Trophoblast cell (in vitro differentiated cells and primary cell): ENCODE measurements at regions not wholly inside any gene's neighbourhood (a gene's known extent, or its start where the extent isn't known, plus 50 kb on each side); places are given as distances from the start of the nearest gene placed in this dataset.

Experiments used
- DNase-seq, 2 donors: peaks; one replicate each; pipeline ENCODE4 v3.0.0-alpha.2; 2016
- H2AFZ ChIP-seq: 2 replicates; pipeline ENCODE4 v1.6.1; 2013; ENCODE audit warnings: low read length, moderate library complexity, mild to moderate bottlenecking; ENCODE audit not compliant: insufficient read depth, poor library complexity
- H2AK5ac ChIP-seq: 2 replicates; pipeline ENCODE4 v1.6.1; 2013; ENCODE audit warnings: mild to moderate bottlenecking, low read length
- H2BK120ac ChIP-seq: 2 replicates; pipeline ENCODE4 v1.6.1; 2013; ENCODE audit warnings: low read length, mild to moderate bottlenecking, moderate library complexity; ENCODE audit not compliant: insufficient read depth, poor library complexity
- H2BK12ac ChIP-seq: 2 replicates; pipeline ENCODE4 v1.6.1; 2013; ENCODE audit warnings: mild to moderate bottlenecking, low read length, moderate library complexity
- H2BK5ac ChIP-seq: 2 replicates; pipeline ENCODE4 v1.6.1; 2013; ENCODE audit warnings: low read length, low read depth, moderate library complexity, mild to moderate bottlenecking; ENCODE audit not compliant: poor library complexity
- H3K14ac ChIP-seq: 2 replicates; pipeline ENCODE4 v1.6.1; 2013; ENCODE audit warnings: mild to moderate bottlenecking, low read length
- H3K18ac ChIP-seq: 2 replicates; pipeline ENCODE4 v1.6.1; 2013; ENCODE audit warnings: mild to moderate bottlenecking, low read length
- H3K23ac ChIP-seq: 2 replicates; pipeline ENCODE4 v1.6.1; 2013; ENCODE audit warnings: low read length
- H3K27ac ChIP-seq: 2 replicates; pipeline ENCODE4 v1.5.1; 2013; ENCODE audit warnings: low read depth, mild to moderate bottlenecking, inconsistent platforms, low read length, moderate library complexity
- H3K27me3 ChIP-seq: 2 replicates; pipeline ENCODE4 v1.6.1; 2013; ENCODE audit warnings: inconsistent platforms, mild to moderate bottlenecking, low read length, moderate library complexity; ENCODE audit not compliant: insufficient read depth
- H3K36me3 ChIP-seq, 2 experiments: 1 replicate in 1 of 2; 2 replicates in 1 of 2; pipeline ENCODE4 v1.6.1; 2013; ENCODE audit warnings: low read length in 2 of 2, mild to moderate bottlenecking in 2 of 2, moderate library complexity in 1 of 2; ENCODE audit not compliant: insufficient read depth in 2 of 2, control insufficient read depth in 1 of 2
- H3K4ac ChIP-seq: 2 replicates; pipeline ENCODE4 v1.6.1; 2013; ENCODE audit warnings: low read depth, mild to moderate bottlenecking, low read length, moderate library complexity
- H3K4me1 ChIP-seq, 2 experiments: 1 replicate in 1 of 2; 2 replicates in 1 of 2; pipeline ENCODE4 v1.6.1; 2013; ENCODE audit warnings: low read length in 2 of 2, mild to moderate bottlenecking in 2 of 2, moderate library complexity in 1 of 2; ENCODE audit not compliant: insufficient read depth in 2 of 2, control insufficient read depth in 1 of 2
- H3K4me2 ChIP-seq: 2 replicates; pipeline ENCODE4 v1.6.1; 2013; ENCODE audit warnings: inconsistent platforms, mild to moderate bottlenecking, low read length, moderate library complexity
- H3K4me3 ChIP-seq: 2 replicates; pipeline ENCODE4 v1.5.1; 2013; ENCODE audit warnings: mild to moderate bottlenecking, low read depth, low read length, inconsistent platforms
- H3K79me1 ChIP-seq: one replicate; pipeline ENCODE4 v1.6.1; 2013; ENCODE audit warnings: low read length
- H3K79me2 ChIP-seq: 2 replicates; pipeline ENCODE4 v1.6.1; 2013; ENCODE audit warnings: low read length, mild to moderate bottlenecking; ENCODE audit not compliant: control insufficient read depth, insufficient read depth, poor library complexity
- H3K9ac ChIP-seq: 2 replicates; pipeline ENCODE4 v1.6.1; 2013; ENCODE audit warnings: mild to moderate bottlenecking, low read length
- H3K9me3 ChIP-seq: 2 replicates; pipeline ENCODE4 v1.6.1; 2013; ENCODE audit warnings: low read depth, mild to moderate bottlenecking, control low read depth, inconsistent platforms, low read length; ENCODE audit not compliant: insufficient read depth
- H4K12ac ChIP-seq: 2 replicates; pipeline ENCODE4 v1.6.1; 2013; ENCODE audit warnings: low read depth, mild to moderate bottlenecking, low read length, moderate library complexity
- H4K8ac ChIP-seq: 2 replicates; pipeline ENCODE4 v1.6.1; 2013; ENCODE audit warnings: low read depth, mild to moderate bottlenecking, low read length, moderate library complexity
- H4K91ac ChIP-seq: one replicate; pipeline ENCODE4 v1.6.1; 2013; ENCODE audit warnings: low read depth, mild to moderate bottlenecking, low read length, moderate library complexity
- WGBS: extraction: QIAGEN DNeasy Blood & Tissue Kit; methylation state at CpG from one replicate; pipeline ENCODE4 v1.1.7; 2013; ENCODE audit warnings: missing lambda C conversion rate; ENCODE audit not compliant: insufficient read length, insufficient coverage; ENCODE audit errors: extremely low coverage; 5-methylcytosine and 5-hydroxymethylcytosine counted together

- Histone ChIP-seq H2BK12ac (no peak overlapping the region), H3K9me3 (no peaks in the 10 kb centered on the region), H3K27ac (no peak overlapping the region), H3K27me3 (no peaks in the 10 kb centered on the region), H3K4ac (no peak overlapping the region), H3K23ac (no peak overlapping the region), H3K4me3 (no peak overlapping the region), H2BK120ac (no peak overlapping the region), H3K79me1 (no peaks in the 10 kb centered on the region), H2AFZ (no peak overlapping the region), H3K79me2 (no peaks in the 10 kb centered on the region), H2AK5ac (no peak overlapping the region), H3K36me3 (no peaks in the 10 kb centered on the region), H3K4me2 (no peak overlapping the region), H4K8ac (no peak overlapping the region), H4K91ac (no peak overlapping the region), H2BK5ac (no peak overlapping the region), H4K12ac (no peak overlapping the region), H3K18ac (no peak overlapping the region), H3K9ac (no peak overlapping the region), H3K14ac (no peak overlapping the region), H3K4me1 (no peaks in the 10 kb centered on the region)
- WGBS = no CpG with 5 or more reads among the region's 3 CpGs
- no peak for DNase-seq
Measured at GRCh38 chr16:59342669-59343068, 608.6 kb upstream of the GOT2 start.

GRCh38 chr16:59341368-59341767 is 607.3 kb upstream of the GOT2 start:
- no peaks in the 10 kb centered on the region for H3K27me3 ChIP-seq
- H3K14ac ChIP-seq = no peak overlapping the region
- no peak overlapping the region for H2BK120ac ChIP-seq
- H3K36me3 ChIP-seq = no peaks in the 10 kb centered on the region
- no peak overlapping the region for H3K27ac ChIP-seq
- no peak overlapping the region for H3K9ac ChIP-seq
- no peak overlapping the region for H3K23ac ChIP-seq
- no peak overlapping the region for H3K4me3 ChIP-seq
- H2AFZ ChIP-seq = no peak overlapping the region
- H2BK12ac ChIP-seq = no peak overlapping the region
- H4K12ac ChIP-seq = no peak overlapping the region
- H3K4ac ChIP-seq = no peak overlapping the region
- DNase-seq = no peak
- H3K79me1 ChIP-seq = no peaks in the 10 kb centered on the region
- no peak overlapping the region for H4K91ac ChIP-seq
- H3K4me2 ChIP-seq = no peak overlapping the region
- no peaks in the 10 kb centered on the region for H3K9me3 ChIP-seq
- H3K18ac ChIP-seq = no peak overlapping the region
- WGBS = no CpG with 5 or more reads among the region's 2 CpGs
- no peaks in the 10 kb centered on the region for H3K4me1 ChIP-seq
- no peak overlapping the region for H2BK5ac ChIP-seq
- H4K8ac ChIP-seq = no peak overlapping the region
- H3K79me2 ChIP-seq = no peaks in the 10 kb centered on the region
- H2AK5ac ChIP-seq = no peak overlapping the region

DNA sequence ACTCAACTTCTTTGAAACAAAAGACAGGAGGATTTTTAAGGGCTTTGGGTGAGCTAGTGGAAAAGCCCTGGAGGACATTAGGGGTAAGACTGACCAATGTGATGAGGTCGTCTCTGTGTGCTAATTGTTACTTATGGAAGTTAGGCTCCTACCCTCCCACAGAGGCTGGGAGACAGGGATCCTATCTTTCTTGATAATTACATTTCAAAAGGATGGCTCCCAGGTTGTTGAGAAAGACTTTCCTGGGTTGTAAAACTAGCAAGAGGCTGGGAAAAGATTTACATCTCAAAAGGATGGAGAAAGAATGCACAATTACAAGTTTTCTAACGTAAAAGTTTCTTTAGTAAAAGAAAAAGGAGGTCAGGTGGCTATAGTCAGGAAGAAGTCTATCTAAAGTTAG is 605.8 kb upstream of the GOT2 start:
- Histone ChIP-seq H4K8ac (no peak overlapping the region), H2BK5ac (no peak overlapping the region), H3K4me1 (no peaks in the 10 kb centered on the region), H3K79me2 (no peaks in the 10 kb centered on the region), H3K9ac (no peak overlapping the region), H3K23ac (no peak overlapping the region), H3K18ac (no peak overlapping the region), H3K36me3 (no peaks in the 10 kb centered on the region), H3K4me2 (no peak overlapping the region), H3K27ac (no peak overlapping the region), H3K4me3 (no peak overlapping the region), H3K4ac (no peak overlapping the region), H2BK120ac (no peak overlapping the region), H3K9me3 (no peaks in the 10 kb centered on the region), H2BK12ac (no peak overlapping the region), H3K14ac (no peak overlapping the region), H4K91ac (no peak overlapping the region), H4K12ac (no peak overlapping the region), H2AFZ (no peak overlapping the region), H2AK5ac (no peak overlapping the region), H3K79me1 (no peaks in the 10 kb centered on the region), H3K27me3 (no peaks in the 10 kb centered on the region)
- no CpG with 5 or more reads among the region's 2 CpGs for WGBS
- no peak for DNase-seq

DNA sequence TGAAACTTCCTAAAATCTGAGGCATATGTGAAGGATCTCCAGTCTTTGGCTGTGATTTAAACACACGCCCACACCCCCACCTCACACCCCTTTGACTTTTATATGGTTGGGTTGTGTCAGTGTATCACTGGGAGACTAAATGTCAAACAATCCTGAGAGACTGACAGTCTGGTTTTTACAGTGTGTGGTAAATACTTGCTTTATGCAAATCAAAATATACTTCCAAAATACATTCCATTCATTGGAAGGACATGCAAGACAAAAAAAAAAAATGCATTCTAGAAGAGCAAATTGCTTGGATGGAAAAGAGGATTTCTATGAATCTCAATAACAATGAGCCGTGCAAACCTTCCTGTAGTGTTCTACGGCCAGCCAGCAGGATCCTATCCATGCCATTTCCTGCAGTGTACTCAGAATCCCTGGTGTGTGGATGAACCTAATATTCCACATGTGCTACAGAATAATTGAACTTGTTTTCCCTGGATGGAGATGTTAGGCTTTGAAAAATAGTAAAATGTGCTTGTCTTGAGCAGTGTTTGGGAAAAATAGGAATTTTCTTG is 602.1 kb upstream of the GOT2 start:
- H3K9ac ChIP-seq = no peak overlapping the region
- H4K91ac ChIP-seq = no peak overlapping the region
- no peak overlapping the region for H3K4me2 ChIP-seq
- H2AFZ ChIP-seq = no peak overlapping the region
- H3K36me3 ChIP-seq = no peaks in the 10 kb centered on the region
- no peak overlapping the region for H3K18ac ChIP-seq
- H3K14ac ChIP-seq = no peak overlapping the region
- H3K27ac ChIP-seq = no peak overlapping the region
- H3K4ac ChIP-seq = no peak overlapping the region
- no peaks in the 10 kb centered on the region for H3K79me1 ChIP-seq
- peaks cover 2% of the 10 kb centered on the region for H3K9me3 ChIP-seq
- H4K8ac ChIP-seq = no peak overlapping the region
- no peak overlapping the region for H2BK120ac ChIP-seq
- no peak overlapping the region for H2BK12ac ChIP-seq
- H2AK5ac ChIP-seq = no peak overlapping the region
- H3K23ac ChIP-seq = no peak overlapping the region
- H3K4me3 ChIP-seq = no peak overlapping the region
- no peaks in the 10 kb centered on the region for H3K79me2 ChIP-seq
- no peaks in the 10 kb centered on the region for H3K4me1 ChIP-seq
- no peak overlapping the region for H2BK5ac ChIP-seq
- H3K27me3 ChIP-seq = no peaks in the 10 kb centered on the region
- WGBS = no CpG with 5 or more reads among the region's 3 CpGs
- H4K12ac ChIP-seq = no peak overlapping the region
- DNase-seq = no peak
